HepG2 (cell line): ENCODE measurements at regions not wholly inside any gene's neighbourhood (a gene's known extent, or its start where the extent isn't known, plus 50 kb on each side); places are given as distances from the start of the nearest gene placed in this dataset.

Experiments used
- ARNTL ChIP-seq: sonication (generic); formaldehyde crosslinking; IDR thresholded peaks from 2 replicates; pipeline ENCODE4 v1.4.0; 2020; ENCODE audit warnings: mild to moderate bottlenecking, missing genetic modification reagents
- ATAD3A ChIP-seq: sonication (generic); formaldehyde crosslinking; IDR thresholded peaks from 2 replicates; pipeline ENCODE4 v1.4.0; 2020; ENCODE audit warnings: missing genetic modification reagents
- CEBPG ChIP-seq: IDR thresholded peaks from 2 replicates; pipeline ENCODE4 v1.6.1; 2016
- CHD4 ChIP-seq: fragments of 200-600 bp; sonication (generic); IDR thresholded peaks from 2 replicates; pipeline ENCODE4 v1.7.0; 2017; ENCODE audit warnings: mild to moderate bottlenecking, low read length, borderline replicate concordance
- FOXA3 ChIP-seq: IDR thresholded peaks from 2 replicates; pipeline ENCODE4 v1.6.1; 2016; ENCODE audit warnings: missing genetic modification reagents, missing compliant biosample characterization
- KDM4B ChIP-seq: sonication (generic); formaldehyde crosslinking; IDR thresholded peaks from 2 replicates; pipeline ENCODE4 v1.4.0; 2020; ENCODE audit warnings: missing genetic modification reagents
- PCBP2 ChIP-seq: fragments of 200-400 bp; formaldehyde crosslinking; optimal IDR thresholded peaks from 2 replicates; pipeline ENCODE3; 2018; ENCODE audit warnings: low read length, low read depth; ENCODE audit not compliant: poor library complexity, severe bottlenecking
- ZMYM4 ChIP-seq: sonication (generic); formaldehyde crosslinking; IDR thresholded peaks from 2 replicates; pipeline ENCODE4 v1.8.1; 2023; ENCODE audit warnings: mild to moderate bottlenecking, missing genetic modification reagents
- ZNF761 ChIP-seq: sonication (generic); formaldehyde crosslinking; conservative IDR thresholded peaks from 2 replicates; pipeline ENCODE4 v1.4.0; 2020; ENCODE audit warnings: mild to moderate bottlenecking, missing genetic modification reagents
- ZSCAN30 ChIP-seq: sonication (generic); formaldehyde crosslinking; IDR thresholded peaks from 2 replicates; pipeline ENCODE4 v1.5.0; 2020; ENCODE audit warnings: mild to moderate bottlenecking, missing genetic modification reagents
- TF ChIP-seq, protein P1 (sequence below): sonication (generic); formaldehyde crosslinking; IDR thresholded peaks from 2 replicates; pipeline ENCODE4 v1.5.0; 2020; ENCODE audit warnings: missing genetic modification reagents
- TF ChIP-seq, protein P2 (sequence below): sonication (generic); formaldehyde crosslinking; IDR thresholded peaks from one replicate; pipeline ENCODE4 v1.5.1; 2020; ENCODE audit warnings: mild to moderate bottlenecking, missing genetic modification reagents; ENCODE audit errors: not compliant biosample characterization
- TF ChIP-seq, protein P3 (sequence below): sonication (generic); formaldehyde crosslinking; IDR thresholded peaks from 2 replicates; pipeline ENCODE4 v1.5.0; 2020; ENCODE audit warnings: missing genetic modification reagents, mild to moderate bottlenecking, borderline replicate concordance

DNA sequence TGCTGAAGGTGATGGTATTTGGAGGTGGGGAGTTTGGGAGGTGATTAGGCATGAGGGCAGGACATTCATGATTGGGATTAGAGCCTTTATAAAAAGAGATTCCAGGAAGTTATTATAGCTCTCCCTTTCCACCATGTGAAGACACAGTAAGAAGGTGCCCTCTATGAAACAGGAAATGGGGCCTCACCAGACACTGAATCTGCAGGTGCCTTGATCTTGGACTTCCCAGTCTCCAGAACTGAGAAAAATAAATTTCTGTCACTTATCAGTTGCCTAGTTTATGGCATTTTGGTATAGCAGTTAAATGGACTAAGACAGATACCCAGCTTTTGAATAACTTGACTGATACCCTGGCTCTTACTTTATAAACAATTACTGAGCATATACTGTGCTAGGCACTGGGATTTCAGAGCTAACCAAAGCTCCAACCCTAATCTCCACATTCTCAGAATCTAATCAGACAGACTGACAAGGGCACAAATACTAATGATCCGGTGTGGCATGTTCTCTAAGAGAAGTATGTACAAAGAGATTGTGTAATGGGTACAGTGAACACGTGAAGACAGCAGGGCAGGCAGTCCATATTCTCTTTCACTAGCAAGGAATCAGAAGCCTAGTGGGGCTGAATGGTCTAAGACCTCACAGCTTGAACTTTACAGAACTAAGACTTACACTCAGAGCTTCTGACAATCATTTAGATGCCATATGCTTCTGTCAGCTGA lies 343.1 kb downstream of the WDR72 start (continued):
- TF ChIP-seq, protein P1, sequence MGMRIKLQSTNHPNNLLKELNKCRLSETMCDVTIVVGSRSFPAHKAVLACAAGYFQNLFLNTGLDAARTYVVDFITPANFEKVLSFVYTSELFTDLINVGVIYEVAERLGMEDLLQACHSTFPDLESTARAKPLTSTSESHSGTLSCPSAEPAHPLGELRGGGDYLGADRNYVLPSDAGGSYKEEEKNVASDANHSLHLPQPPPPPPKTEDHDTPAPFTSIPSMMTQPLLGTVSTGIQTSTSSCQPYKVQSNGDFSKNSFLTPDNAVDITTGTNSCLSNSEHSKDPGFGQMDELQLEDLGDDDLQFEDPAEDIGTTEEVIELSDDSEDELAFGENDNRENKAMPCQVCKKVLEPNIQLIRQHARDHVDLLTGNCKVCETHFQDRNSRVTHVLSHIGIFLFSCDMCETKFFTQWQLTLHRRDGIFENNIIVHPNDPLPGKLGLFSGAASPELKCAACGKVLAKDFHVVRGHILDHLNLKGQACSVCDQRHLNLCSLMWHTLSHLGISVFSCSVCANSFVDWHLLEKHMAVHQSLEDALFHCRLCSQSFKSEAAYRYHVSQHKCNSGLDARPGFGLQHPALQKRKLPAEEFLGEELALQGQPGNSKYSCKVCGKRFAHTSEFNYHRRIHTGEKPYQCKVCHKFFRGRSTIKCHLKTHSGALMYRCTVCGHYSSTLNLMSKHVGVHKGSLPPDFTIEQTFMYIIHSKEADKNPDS (CRISPR knock-in tag): no peak
- TF ChIP-seq, protein P2, sequence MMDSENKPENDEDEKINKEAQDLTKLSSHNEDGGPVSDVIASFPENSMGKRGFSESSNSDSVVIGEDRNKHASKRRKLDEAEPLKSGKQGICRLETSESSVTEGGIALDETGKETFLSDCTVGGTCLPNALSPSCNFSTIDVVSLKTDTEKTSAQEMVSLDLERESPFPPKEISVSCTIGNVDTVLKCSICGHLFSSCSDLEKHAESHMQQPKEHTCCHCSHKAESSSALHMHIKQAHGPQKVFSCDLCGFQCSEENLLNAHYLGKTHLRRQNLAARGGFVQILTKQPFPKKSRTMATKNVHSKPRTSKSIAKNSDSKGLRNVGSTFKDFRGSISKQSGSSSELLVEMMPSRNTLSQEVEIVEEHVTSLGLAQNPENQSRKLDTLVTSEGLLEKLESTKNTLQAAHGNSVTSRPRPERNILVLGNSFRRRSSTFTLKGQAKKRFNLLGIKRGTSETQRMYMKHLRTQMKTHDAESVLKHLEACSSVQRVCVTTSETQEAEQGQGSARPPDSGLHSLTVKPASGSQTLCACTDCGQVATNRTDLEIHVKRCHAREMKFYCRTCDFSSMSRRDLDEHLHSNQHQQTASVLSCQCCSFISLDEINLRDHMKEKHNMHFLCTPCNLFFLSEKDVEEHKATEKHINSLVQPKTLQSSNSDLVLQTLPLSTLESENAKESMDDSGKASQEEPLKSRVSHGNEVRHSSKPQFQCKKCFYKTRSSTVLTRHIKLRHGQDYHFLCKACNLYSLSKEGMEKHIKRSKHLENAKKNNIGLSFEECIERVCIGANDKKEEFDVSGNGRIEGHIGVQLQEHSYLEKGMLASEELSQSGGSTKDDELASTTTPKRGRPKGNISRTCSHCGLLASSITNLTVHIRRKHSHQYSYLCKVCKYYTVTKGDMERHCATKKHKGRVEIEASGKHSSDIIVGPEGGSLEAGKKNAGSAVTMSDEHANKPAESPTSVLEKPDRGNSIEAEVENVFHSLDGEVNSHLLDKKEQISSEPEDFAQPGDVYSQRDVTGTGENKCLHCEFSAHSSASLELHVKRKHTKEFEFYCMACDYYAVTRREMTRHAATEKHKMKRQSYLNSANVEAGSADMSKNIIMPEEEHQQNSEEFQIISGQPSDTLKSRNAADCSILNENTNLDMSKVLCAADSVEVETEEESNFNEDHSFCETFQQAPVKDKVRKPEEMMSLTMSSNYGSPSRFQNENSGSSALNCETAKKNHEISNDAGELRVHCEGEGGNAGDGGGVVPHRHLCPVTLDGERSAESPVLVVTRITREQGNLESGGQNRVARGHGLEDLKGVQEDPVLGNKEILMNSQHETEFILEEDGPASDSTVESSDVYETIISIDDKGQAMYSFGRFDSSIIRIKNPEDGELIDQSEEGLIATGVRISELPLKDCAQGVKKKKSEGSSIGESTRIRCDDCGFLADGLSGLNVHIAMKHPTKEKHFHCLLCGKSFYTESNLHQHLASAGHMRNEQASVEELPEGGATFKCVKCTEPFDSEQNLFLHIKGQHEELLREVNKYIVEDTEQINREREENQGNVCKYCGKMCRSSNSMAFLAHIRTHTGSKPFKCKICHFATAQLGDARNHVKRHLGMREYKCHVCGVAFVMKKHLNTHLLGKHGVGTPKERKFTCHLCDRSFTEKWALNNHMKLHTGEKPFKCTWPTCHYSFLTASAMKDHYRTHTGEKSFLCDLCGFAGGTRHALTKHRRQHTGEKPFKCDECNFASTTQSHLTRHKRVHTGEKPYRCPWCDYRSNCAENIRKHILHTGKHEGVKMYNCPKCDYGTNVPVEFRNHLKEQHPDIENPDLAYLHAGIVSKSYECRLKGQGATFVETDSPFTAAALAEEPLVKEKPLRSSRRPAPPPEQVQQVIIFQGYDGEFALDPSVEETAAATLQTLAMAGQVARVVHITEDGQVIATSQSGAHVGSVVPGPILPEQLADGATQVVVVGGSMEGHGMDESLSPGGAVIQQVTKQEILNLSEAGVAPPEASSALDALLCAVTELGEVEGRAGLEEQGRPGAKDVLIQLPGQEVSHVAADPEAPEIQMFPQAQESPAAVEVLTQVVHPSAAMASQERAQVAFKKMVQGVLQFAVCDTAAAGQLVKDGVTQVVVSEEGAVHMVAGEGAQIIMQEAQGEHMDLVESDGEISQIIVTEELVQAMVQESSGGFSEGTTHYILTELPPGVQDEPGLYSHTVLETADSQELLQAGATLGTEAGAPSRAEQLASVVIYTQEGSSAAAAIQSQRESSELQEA (CRISPR knock-in tag): no peak
- no peak for TF ChIP-seq ATAD3A (CRISPR knock-in tag)
- no peak for TF ChIP-seq KDM4B (CRISPR knock-in tag)
- peak; percentile 62 for TF ChIP-seq CEBPG
- TF ChIP-seq ZMYM4 (CRISPR knock-in tag): no peak
- TF ChIP-seq ARNTL: no peak
- TF ChIP-seq, protein P3, sequence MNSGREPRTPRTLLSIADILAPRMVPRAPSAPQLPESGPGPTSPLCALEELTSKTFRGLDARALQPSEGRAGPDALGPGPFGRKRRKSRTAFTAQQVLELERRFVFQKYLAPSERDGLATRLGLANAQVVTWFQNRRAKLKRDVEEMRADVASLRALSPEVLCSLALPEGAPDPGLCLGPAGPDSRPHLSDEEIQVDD (CRISPR knock-in tag): no peak
- no peak for TF ChIP-seq ZSCAN30 (CRISPR knock-in tag)
- TF ChIP-seq CHD4: no peak
- TF ChIP-seq ZNF761 (CRISPR knock-in tag): no peak
- TF ChIP-seq FOXA3: peak; percentile 55
- TF ChIP-seq PCBP2: no peak
